Liver (tissue), 8 donors: ENCODE measurements at regions not wholly inside any gene's neighbourhood (a gene's known extent, or its start where the extent isn't known, plus 50 kb on each side); places are given as distances from the start of the nearest gene placed in this dataset.

ENCODE experiments used
- DNase-seq: peaks from one replicate; pipeline ENCODE4 v3.0.0-alpha.2; 2017; ENCODE audit warnings: low spot score
- H3K27ac ChIP-seq, 2 donors: one replicate each; pipeline ENCODE4 v1.7.0; 2013; ENCODE audit warnings: inconsistent platforms in 2 of 2, low read length in 2 of 2, control low read depth in 1 of 2, low read depth in 1 of 2, mild to moderate bottlenecking in 1 of 2
- H3K27me3 ChIP-seq, 4 donors: one replicate each; pipeline versions ENCODE4 v1.6.1 to v1.7.0; 2013; ENCODE audit warnings: low read length in 3 of 4, inconsistent platforms in 1 of 4, mild to moderate bottlenecking in 1 of 4, moderate library complexity in 1 of 4; ENCODE audit not compliant: control insufficient read depth in 4 of 4, insufficient read depth in 4 of 4
- H3K36me3 ChIP-seq, 4 donors: one replicate each; pipeline versions ENCODE4 v1.6.1 to v1.7.0; 2013; ENCODE audit warnings: low read length in 3 of 4, mild to moderate bottlenecking in 3 of 4, low read depth in 1 of 4, moderate library complexity in 1 of 4; ENCODE audit not compliant: control insufficient read depth in 4 of 4, insufficient read depth in 3 of 4
- H3K4me1 ChIP-seq, 4 donors: one replicate each; pipeline versions ENCODE4 v1.6.1 to v1.7.0; 2013; ENCODE audit warnings: low read length in 3 of 4, mild to moderate bottlenecking in 3 of 4, moderate library complexity in 1 of 4; ENCODE audit not compliant: control insufficient read depth in 4 of 4, insufficient read depth in 4 of 4
- H3K4me3 ChIP-seq, 3 donors: one replicate each; pipeline versions ENCODE4 v1.6.1 to v1.7.0; 2013; ENCODE audit warnings: low read length in 3 of 3, control low read depth in 1 of 3, low read depth in 1 of 3, mild to moderate bottlenecking in 1 of 3
- H3K9ac ChIP-seq, 2 donors: one replicate each; pipeline ENCODE4 v1.7.0; 2013; ENCODE audit warnings: low read length in 2 of 2, mild to moderate bottlenecking in 2 of 2, moderate library complexity in 2 of 2, control low read depth in 1 of 2, low read depth in 1 of 2
- H3K9me3 ChIP-seq, 4 donors: one replicate each; pipeline versions ENCODE4 v1.6.1 to v1.7.0; 2013; ENCODE audit warnings: low read length in 3 of 4; ENCODE audit not compliant: control insufficient read depth in 4 of 4
- EGR1 ChIP-seq, 2 donors: IDR thresholded peaks; 2 replicates each; pipeline ENCODE4 v1.6.1; 2016 to 2018; ENCODE audit warnings: antibody characterized with exemption in 2 of 2, low read depth in 2 of 2
- FOXA1 ChIP-seq: IDR thresholded peaks from 2 replicates; pipeline ENCODE4 v1.6.1; 2016; ENCODE audit warnings: antibody characterized with exemption
- FOXA2 ChIP-seq: IDR thresholded peaks from 2 replicates; pipeline ENCODE4 v1.6.1; 2016; ENCODE audit warnings: antibody characterized with exemption
- GABPA ChIP-seq, 2 donors: IDR thresholded peaks in 1 of 2; conservative IDR thresholded peaks in 1 of 2; 2 replicates each; pipeline ENCODE4 v1.6.1; 2016; ENCODE audit warnings: antibody characterized with exemption in 2 of 2, mild to moderate bottlenecking in 1 of 2, moderate library complexity in 1 of 2
- HNF4A ChIP-seq, 2 donors: conservative IDR thresholded peaks; 2 replicates each; pipeline ENCODE4 v1.6.1; 2016; ENCODE audit warnings: antibody characterized with exemption in 2 of 2, mild to moderate bottlenecking in 2 of 2
- HNF4G ChIP-seq: IDR thresholded peaks from 2 replicates; pipeline ENCODE4 v1.6.1; 2016; ENCODE audit warnings: antibody characterized with exemption
- JUND ChIP-seq, 2 donors: IDR thresholded peaks; 2 replicates each; pipeline ENCODE4 v1.6.1; 2016; ENCODE audit warnings: antibody characterized with exemption in 2 of 2
- NR2F2 ChIP-seq: IDR thresholded peaks from 2 replicates; pipeline ENCODE4 v1.6.1; 2016; ENCODE audit warnings: antibody characterized with exemption
- RAD21 ChIP-seq, 2 donors: IDR thresholded peaks; 2 replicates each; pipeline ENCODE4 v1.6.1; 2016; ENCODE audit warnings: antibody characterized with exemption in 2 of 2, mild to moderate bottlenecking in 2 of 2
- RXRA ChIP-seq, 2 donors: IDR thresholded peaks; 2 replicates each; pipeline ENCODE4 v1.6.1; 2017 to 2018; ENCODE audit warnings: antibody characterized with exemption in 2 of 2, mild to moderate bottlenecking in 1 of 2
- SP1 ChIP-seq: IDR thresholded peaks from 2 replicates; pipeline ENCODE4 v1.6.1; 2018; ENCODE audit warnings: antibody characterized with exemption, mild to moderate bottlenecking
- TAF1 ChIP-seq: conservative IDR thresholded peaks from 2 replicates; pipeline ENCODE4 v1.6.1; 2016; ENCODE audit warnings: antibody characterized with exemption, mild to moderate bottlenecking
- YY1 ChIP-seq: IDR thresholded peaks from 2 replicates; pipeline ENCODE4 v1.6.1; 2016; ENCODE audit warnings: antibody characterized with exemption, mild to moderate bottlenecking
- WGBS: extraction: QIAGEN DNeasy Blood & Tissue Kit; methylation state at CpG from one replicate; pipeline ENCODE4 v1.1.7; 2013; 5-methylcytosine and 5-hydroxymethylcytosine counted together
- TF ChIP-seq, protein P1 (sequence below): IDR thresholded peaks from 2 replicates; pipeline ENCODE4 v1.6.1; 2016; ENCODE audit warnings: antibody characterized with exemption
- TF ChIP-seq, protein P2 (sequence below): IDR thresholded peaks from 2 replicates; pipeline ENCODE4 v1.6.1; 2016; ENCODE audit warnings: antibody characterized with exemption, mild to moderate bottlenecking
- TF ChIP-seq, protein P3 (sequence below): IDR thresholded peaks from 2 replicates; pipeline ENCODE4 v1.6.1; 2016; ENCODE audit warnings: antibody characterized with exemption
- TF ChIP-seq, protein P4 (sequence below): fragments of 150-350 bp; IDR thresholded peaks from 2 replicates; pipeline ENCODE4 v1.5.1; 2017; ENCODE audit warnings: improper control_type of control experiment, low read depth, low read length; ENCODE audit not compliant: missing input control
- TF ChIP-seq, protein P5 (sequence below): IDR thresholded peaks from 2 replicates; pipeline ENCODE4 v1.6.1; 2016; ENCODE audit warnings: antibody characterized with exemption
- donor health status: healthy.
- donor health status: healthy.
- donor health status: healthy.
- donor health status: healthy.
- donor health status: healthy.

DNA sequence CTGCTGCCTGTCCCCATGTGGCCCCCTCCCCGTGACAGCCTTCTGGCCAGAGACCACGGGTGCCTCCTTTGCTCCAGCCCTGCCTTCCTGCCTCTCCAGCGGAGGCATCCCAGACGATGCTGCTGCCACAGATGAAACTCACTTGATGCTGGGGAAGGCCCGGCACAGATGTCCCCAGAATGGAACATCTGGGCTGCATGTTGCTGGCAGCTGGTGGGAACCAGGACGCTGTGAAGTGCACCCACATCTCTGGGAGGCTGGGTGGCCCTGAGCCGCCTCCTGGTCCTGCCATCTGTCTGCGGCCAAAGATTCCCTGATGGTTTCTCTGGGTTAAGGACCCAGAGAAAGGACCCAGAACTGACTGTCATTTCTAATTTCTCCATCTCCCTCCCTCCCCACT is 51.9 kb upstream of the PTPRS start:
- Histone ChIP-seq H3K27me3 (peaks cover 0 to 11% (median 3%) of the 10 kb centered on the region in 4 donors), H3K27ac (no peak overlapping the region), H3K4me3 (no peak overlapping the region), H3K9me3 (peaks cover 0 to 3% (median 2%) of the 10 kb centered on the region in 4 donors), H3K9ac (no peak overlapping the region), H3K36me3 (no peaks in the 10 kb centered on the region), H3K4me1 (no peaks in the 10 kb centered on the region)
- DNase-seq: no peak
- TF ChIP-seq YY1: no peak
- no peak for TF ChIP-seq GABPA (IDR thresholded peaks at IDR 0.05 in 1 of 2, conservative IDR thresholded peaks at IDR 0.05 in 1 of 2)
- TF ChIP-seq JUND (IDR thresholded peaks at IDR 0.05): no peak
- TF ChIP-seq HNF4G: no peak
- TF ChIP-seq TAF1: no peak
- TF ChIP-seq, protein P1, sequence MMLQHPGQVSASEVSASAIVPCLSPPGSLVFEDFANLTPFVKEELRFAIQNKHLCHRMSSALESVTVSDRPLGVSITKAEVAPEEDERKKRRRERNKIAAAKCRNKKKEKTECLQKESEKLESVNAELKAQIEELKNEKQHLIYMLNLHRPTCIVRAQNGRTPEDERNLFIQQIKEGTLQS: no peak
- TF ChIP-seq EGR1 (IDR thresholded peaks at IDR 0.05; ENCODE audit: low read depth in 2 of 2): no peak
- TF ChIP-seq, protein P2, sequence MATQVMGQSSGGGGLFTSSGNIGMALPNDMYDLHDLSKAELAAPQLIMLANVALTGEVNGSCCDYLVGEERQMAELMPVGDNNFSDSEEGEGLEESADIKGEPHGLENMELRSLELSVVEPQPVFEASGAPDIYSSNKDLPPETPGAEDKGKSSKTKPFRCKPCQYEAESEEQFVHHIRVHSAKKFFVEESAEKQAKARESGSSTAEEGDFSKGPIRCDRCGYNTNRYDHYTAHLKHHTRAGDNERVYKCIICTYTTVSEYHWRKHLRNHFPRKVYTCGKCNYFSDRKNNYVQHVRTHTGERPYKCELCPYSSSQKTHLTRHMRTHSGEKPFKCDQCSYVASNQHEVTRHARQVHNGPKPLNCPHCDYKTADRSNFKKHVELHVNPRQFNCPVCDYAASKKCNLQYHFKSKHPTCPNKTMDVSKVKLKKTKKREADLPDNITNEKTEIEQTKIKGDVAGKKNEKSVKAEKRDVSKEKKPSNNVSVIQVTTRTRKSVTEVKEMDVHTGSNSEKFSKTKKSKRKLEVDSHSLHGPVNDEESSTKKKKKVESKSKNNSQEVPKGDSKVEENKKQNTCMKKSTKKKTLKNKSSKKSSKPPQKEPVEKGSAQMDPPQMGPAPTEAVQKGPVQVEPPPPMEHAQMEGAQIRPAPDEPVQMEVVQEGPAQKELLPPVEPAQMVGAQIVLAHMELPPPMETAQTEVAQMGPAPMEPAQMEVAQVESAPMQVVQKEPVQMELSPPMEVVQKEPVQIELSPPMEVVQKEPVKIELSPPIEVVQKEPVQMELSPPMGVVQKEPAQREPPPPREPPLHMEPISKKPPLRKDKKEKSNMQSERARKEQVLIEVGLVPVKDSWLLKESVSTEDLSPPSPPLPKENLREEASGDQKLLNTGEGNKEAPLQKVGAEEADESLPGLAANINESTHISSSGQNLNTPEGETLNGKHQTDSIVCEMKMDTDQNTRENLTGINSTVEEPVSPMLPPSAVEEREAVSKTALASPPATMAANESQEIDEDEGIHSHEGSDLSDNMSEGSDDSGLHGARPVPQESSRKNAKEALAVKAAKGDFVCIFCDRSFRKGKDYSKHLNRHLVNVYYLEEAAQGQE: no peak
- TF ChIP-seq RAD21 (IDR thresholded peaks at IDR 0.05): no peak
- TF ChIP-seq, protein P3, sequence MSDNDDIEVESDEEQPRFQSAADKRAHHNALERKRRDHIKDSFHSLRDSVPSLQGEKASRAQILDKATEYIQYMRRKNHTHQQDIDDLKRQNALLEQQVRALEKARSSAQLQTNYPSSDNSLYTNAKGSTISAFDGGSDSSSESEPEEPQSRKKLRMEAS: no peak
- no peak for TF ChIP-seq RXRA (IDR thresholded peaks at IDR 0.05)
- TF ChIP-seq, protein P4, sequence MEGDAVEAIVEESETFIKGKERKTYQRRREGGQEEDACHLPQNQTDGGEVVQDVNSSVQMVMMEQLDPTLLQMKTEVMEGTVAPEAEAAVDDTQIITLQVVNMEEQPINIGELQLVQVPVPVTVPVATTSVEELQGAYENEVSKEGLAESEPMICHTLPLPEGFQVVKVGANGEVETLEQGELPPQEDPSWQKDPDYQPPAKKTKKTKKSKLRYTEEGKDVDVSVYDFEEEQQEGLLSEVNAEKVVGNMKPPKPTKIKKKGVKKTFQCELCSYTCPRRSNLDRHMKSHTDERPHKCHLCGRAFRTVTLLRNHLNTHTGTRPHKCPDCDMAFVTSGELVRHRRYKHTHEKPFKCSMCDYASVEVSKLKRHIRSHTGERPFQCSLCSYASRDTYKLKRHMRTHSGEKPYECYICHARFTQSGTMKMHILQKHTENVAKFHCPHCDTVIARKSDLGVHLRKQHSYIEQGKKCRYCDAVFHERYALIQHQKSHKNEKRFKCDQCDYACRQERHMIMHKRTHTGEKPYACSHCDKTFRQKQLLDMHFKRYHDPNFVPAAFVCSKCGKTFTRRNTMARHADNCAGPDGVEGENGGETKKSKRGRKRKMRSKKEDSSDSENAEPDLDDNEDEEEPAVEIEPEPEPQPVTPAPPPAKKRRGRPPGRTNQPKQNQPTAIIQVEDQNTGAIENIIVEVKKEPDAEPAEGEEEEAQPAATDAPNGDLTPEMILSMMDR: no peak
- TF ChIP-seq, protein P5, sequence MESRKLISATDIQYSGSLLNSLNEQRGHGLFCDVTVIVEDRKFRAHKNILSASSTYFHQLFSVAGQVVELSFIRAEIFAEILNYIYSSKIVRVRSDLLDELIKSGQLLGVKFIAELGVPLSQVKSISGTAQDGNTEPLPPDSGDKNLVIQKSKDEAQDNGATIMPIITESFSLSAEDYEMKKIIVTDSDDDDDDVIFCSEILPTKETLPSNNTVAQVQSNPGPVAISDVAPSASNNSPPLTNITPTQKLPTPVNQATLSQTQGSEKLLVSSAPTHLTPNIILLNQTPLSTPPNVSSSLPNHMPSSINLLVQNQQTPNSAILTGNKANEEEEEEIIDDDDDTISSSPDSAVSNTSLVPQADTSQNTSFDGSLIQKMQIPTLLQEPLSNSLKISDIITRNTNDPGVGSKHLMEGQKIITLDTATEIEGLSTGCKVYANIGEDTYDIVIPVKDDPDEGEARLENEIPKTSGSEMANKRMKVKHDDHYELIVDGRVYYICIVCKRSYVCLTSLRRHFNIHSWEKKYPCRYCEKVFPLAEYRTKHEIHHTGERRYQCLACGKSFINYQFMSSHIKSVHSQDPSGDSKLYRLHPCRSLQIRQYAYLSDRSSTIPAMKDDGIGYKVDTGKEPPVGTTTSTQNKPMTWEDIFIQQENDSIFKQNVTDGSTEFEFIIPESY: no peak
- no peak for TF ChIP-seq HNF4A (conservative IDR thresholded peaks at IDR 0.05)
- 59% methylated on average over 8 of the region's 8 CpGs for WGBS

DNA sequence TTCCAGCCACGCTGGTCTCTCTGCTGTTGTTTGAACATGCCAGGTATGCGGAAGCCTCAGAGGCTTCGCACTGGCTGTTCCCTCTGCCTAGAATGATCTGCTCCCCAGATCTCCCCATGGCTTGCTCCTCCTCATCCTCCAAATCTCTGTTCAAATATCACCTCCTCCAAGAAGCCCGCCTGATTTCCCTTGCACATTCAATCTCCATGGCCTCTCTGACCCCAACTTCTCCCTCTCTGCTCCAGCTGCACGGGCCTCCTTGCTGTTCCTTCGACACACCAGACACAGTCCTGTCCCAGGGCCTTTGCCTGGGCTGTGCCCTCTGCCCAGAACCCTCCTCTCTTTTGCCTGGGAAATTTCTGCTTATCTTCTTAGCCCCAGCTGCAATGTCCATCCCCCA is 52.5 kb upstream of the PTPRS start:
- H3K9me3 ChIP-seq: peaks cover 0 to 3% (median 2%) of the 10 kb centered on the region in 4 donors
- H3K27ac ChIP-seq: no peak overlapping the region
- H3K36me3 ChIP-seq: no peaks in the 10 kb centered on the region
- WGBS: 67% methylated on average over 6 of the region's 6 CpGs
- peaks cover 0 to 11% (median 3%) of the 10 kb centered on the region in 4 donors for H3K27me3 ChIP-seq
- H3K4me3 ChIP-seq: no peak overlapping the region
- no peak for DNase-seq
- no peaks in the 10 kb centered on the region for H3K4me1 ChIP-seq
- H3K9ac ChIP-seq: no peak overlapping the region
- no peak for TF ChIP-seq FOXA2
- TF ChIP-seq GABPA (IDR thresholded peaks at IDR 0.05 in 1 of 2, conservative IDR thresholded peaks at IDR 0.05 in 1 of 2): no peak
- TF ChIP-seq, protein P2: no peak
- no peak for TF ChIP-seq TAF1
- no peak for TF ChIP-seq HNF4A (conservative IDR thresholded peaks at IDR 0.05)
- TF ChIP-seq FOXA1: no peak
- no peak for TF ChIP-seq YY1
- no peak for TF ChIP-seq EGR1 (IDR thresholded peaks at IDR 0.05; ENCODE audit: low read depth in 2 of 2)
- TF ChIP-seq, protein P3: no peak
- TF ChIP-seq, protein P1: no peak
- TF ChIP-seq SP1: no peak
- TF ChIP-seq JUND (IDR thresholded peaks at IDR 0.05): no peak
- no peak for TF ChIP-seq NR2F2
